ENCODE measurements at regions not wholly inside any gene's neighbourhood (a gene's known extent, or its start where the extent isn't known, plus 50 kb on each side); places are given as distances from the start of the nearest gene placed in this dataset.

DNA sequence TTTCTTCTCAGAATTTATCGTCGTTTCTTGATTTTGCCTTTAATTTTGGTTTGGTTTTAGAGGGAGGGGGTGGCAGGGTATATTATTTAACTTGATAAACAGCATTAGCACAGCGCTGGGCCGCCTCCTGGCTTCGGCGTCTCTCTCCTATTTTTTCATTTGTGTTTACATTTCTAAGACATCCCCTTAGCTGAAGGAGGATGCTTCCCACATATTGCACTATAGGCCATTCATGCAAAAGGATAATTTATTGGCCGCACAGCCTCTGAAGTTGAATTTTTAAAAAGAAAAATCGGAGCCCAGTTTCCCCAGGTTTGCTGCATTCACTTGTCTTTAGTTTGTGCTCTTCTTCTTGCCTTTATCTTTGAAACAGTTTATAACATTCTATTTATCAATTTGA lies 497.4 kb upstream of the ZFHX3 start:
- TF ChIP-seq ARNTL (CRISPR knock-in tag; IDR thresholded peaks at IDR 0.05; ENCODE audit: borderline replicate concordance, low read depth) (no peak), PPARA (CRISPR knock-in tag; IDR thresholded peaks at IDR 0.05; ENCODE audit: borderline replicate concordance) (no peak), RARB (CRISPR knock-in tag; IDR thresholded peaks at IDR 0.05) (no peak), ZNF565 (CRISPR knock-in tag; conservative IDR thresholded peaks at IDR 0.05; ENCODE audit: low read depth) (no peak), SNAI2 (CRISPR knock-in tag; IDR thresholded peaks at IDR 0.05) (no peak), TCF4 (CRISPR knock-in tag; IDR thresholded peaks at IDR 0.05; ENCODE audit: borderline replicate concordance) (no peak)
- TF ChIP-seq, protein P1, sequence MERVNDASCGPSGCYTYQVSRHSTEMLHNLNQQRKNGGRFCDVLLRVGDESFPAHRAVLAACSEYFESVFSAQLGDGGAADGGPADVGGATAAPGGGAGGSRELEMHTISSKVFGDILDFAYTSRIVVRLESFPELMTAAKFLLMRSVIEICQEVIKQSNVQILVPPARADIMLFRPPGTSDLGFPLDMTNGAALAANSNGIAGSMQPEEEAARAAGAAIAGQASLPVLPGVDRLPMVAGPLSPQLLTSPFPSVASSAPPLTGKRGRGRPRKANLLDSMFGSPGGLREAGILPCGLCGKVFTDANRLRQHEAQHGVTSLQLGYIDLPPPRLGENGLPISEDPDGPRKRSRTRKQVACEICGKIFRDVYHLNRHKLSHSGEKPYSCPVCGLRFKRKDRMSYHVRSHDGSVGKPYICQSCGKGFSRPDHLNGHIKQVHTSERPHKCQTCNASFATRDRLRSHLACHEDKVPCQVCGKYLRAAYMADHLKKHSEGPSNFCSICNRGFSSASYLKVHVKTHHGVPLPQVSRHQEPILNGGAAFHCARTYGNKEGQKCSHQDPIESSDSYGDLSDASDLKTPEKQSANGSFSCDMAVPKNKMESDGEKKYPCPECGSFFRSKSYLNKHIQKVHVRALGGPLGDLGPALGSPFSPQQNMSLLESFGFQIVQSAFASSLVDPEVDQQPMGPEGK (CRISPR knock-in tag; IDR thresholded peaks at IDR 0.05; ENCODE audit: borderline replicate concordance), result no peak
- TF ChIP-seq, protein P2, sequence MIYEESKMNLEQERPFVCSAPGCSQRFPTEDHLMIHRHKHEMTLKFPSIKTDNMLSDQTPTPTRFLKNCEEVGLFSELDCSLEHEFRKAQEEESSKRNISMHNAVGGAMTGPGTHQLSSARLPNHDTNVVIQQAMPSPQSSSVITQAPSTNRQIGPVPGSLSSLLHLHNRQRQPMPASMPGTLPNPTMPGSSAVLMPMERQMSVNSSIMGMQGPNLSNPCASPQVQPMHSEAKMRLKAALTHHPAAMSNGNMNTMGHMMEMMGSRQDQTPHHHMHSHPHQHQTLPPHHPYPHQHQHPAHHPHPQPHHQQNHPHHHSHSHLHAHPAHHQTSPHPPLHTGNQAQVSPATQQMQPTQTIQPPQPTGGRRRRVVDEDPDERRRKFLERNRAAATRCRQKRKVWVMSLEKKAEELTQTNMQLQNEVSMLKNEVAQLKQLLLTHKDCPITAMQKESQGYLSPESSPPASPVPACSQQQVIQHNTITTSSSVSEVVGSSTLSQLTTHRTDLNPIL (CRISPR knock-in tag; IDR thresholded peaks at IDR 0.05; ENCODE audit: low read depth), result no peak

All from SK-N-SH treated with all-trans-retinoic acid at 6 μM for 48 hours (cell line).